ENCODE measurements at regions not wholly inside any gene's neighbourhood (a gene's known extent, or its start where the extent isn't known, plus 50 kb on each side); places are given as distances from the start of the nearest gene placed in this dataset.
"Not testable (repeated sequence)": the region's sequence is repeated elsewhere in the genome, so short reads cannot be mapped to it uniquely, and the experiment has no call there.

GRCh38 chr12:23238190-23238589 lies 613.2 kb downstream of the ETNK1 start:
- H3K4me3 ChIP-seq (ENCODE audit: low read depth, low read length), result no peak overlapping the region
- TF ChIP-seq CTCF (IDR thresholded peaks at IDR 0.05; ENCODE audit: insufficient read depth, low read depth, low read length), result no peak
- no peak for DNase-seq (ENCODE audit: low read depth)

GRCh38 chr12:23238957-23239356 lies 614.0 kb downstream of the ETNK1 start:
- no peak for DNase-seq (ENCODE audit: low read depth)
- H3K4me3 ChIP-seq (ENCODE audit: low read depth, low read length), result no peak overlapping the region
- TF ChIP-seq CTCF (IDR thresholded peaks at IDR 0.05; ENCODE audit: insufficient read depth, low read depth, low read length), result no peak

GRCh38 chr12:23245186-23245585 lies 620.2 kb downstream of the ETNK1 start:
- DNase-seq (ENCODE audit: low read depth), result no peak
- TF ChIP-seq CTCF (IDR thresholded peaks at IDR 0.05; ENCODE audit: insufficient read depth, low read depth, low read length), result no peak
- no peak overlapping the region for H3K4me3 ChIP-seq (ENCODE audit: low read depth, low read length)

GRCh38 chr12:23253191-23253590 lies 628.2 kb downstream of the ETNK1 start:
- no peak overlapping the region for H3K4me3 ChIP-seq (ENCODE audit: low read depth, low read length)
- no peak for TF ChIP-seq CTCF (IDR thresholded peaks at IDR 0.05; ENCODE audit: insufficient read depth, low read depth, low read length)
- no peak for DNase-seq (ENCODE audit: low read depth)

- H3K4me3 ChIP-seq (ENCODE audit: low read depth, low read length); DNase-seq (ENCODE audit: low read depth): not testable (repeated sequence)
Measured at GRCh38 chr12:23253910-23254309, 628.9 kb downstream of the ETNK1 start.

GRCh38 chr12:23259558-23259957 lies 634.6 kb downstream of the ETNK1 start:
- no peak for DNase-seq (ENCODE audit: low read depth)
- TF ChIP-seq CTCF (IDR thresholded peaks at IDR 0.05; ENCODE audit: insufficient read depth, low read depth, low read length), result no peak
- no peak overlapping the region for H3K4me3 ChIP-seq (ENCODE audit: low read depth, low read length)

GRCh38 chr12:23262670-23263069 lies 637.7 kb downstream of the ETNK1 start:
- DNase-seq (ENCODE audit: low read depth), result no peak
- TF ChIP-seq CTCF (IDR thresholded peaks at IDR 0.05; ENCODE audit: insufficient read depth, low read depth, low read length), result no peak
- H3K4me3 ChIP-seq (ENCODE audit: low read depth, low read length), result no peak overlapping the region

Measured in fibroblast of villous mesenchyme (primary cell).